HepG2 (cell line): ENCODE measurements at regions not wholly inside any gene's neighbourhood (a gene's known extent, or its start where the extent isn't known, plus 50 kb on each side); places are given as distances from the start of the nearest gene placed in this dataset.

Source experiments
- DPF2 ChIP-seq: sonication (generic); formaldehyde crosslinking; IDR thresholded peaks from 2 replicates; pipeline ENCODE4 v1.4.0; 2020; ENCODE audit warnings: mild to moderate bottlenecking, low read depth, missing genetic modification reagents, borderline replicate concordance
- FOXA1 ChIP-seq, 2 experiments: fragments of 450-650 bp in 1 of 2; sonication (generic) in 1 of 2; formaldehyde crosslinking in 1 of 2; IDR thresholded peaks; 2 replicates each; pipeline versions ENCODE4 v1.4.0 to v1.6.1; 2016 to 2020; ENCODE audit warnings: missing genetic modification reagents in 1 of 2
- LCORL ChIP-seq, 2 experiments: fragments of 450-650 bp in 1 of 2; sonication (generic) in 1 of 2; formaldehyde crosslinking in 1 of 2; IDR thresholded peaks; 2 replicates each; pipeline versions ENCODE4 v1.5.0 to v1.6.1; 2017 to 2020; ENCODE audit warnings: antibody characterized with exemption in 1 of 2, missing genetic modification reagents in 1 of 2
- NFKB2 ChIP-seq: sonication (generic); formaldehyde crosslinking; IDR thresholded peaks from 2 replicates; pipeline ENCODE4 v1.4.0; 2020; ENCODE audit warnings: missing genetic modification reagents, borderline replicate concordance
- REST ChIP-seq, 2 experiments: IDR thresholded peaks; 2 replicates each; pipeline ENCODE4 v1.6.1; 2011 to 2012; ENCODE audit warnings: low read length in 2 of 2, borderline replicate concordance in 1 of 2, low read depth in 1 of 2, mild to moderate bottlenecking in 1 of 2, moderate library complexity in 1 of 2
- SP4 ChIP-seq: sonication (generic); formaldehyde crosslinking; IDR thresholded peaks from 2 replicates; pipeline ENCODE4 v1.8.1; 2023; ENCODE audit warnings: mild to moderate bottlenecking, missing genetic modification reagents
- ZBTB43 ChIP-seq: sonication (generic); formaldehyde crosslinking; conservative IDR thresholded peaks from 2 replicates; pipeline ENCODE4 v1.4.0; 2020; ENCODE audit warnings: missing genetic modification reagents
- ZNF34 ChIP-seq: sonication (generic); formaldehyde crosslinking; IDR thresholded peaks from 2 replicates; pipeline ENCODE4 v1.4.0; 2020; ENCODE audit warnings: mild to moderate bottlenecking, missing genetic modification reagents, borderline replicate concordance
- ZNF710 ChIP-seq: sonication (generic); formaldehyde crosslinking; IDR thresholded peaks from 2 replicates; pipeline ENCODE4 v1.5.0; 2020; ENCODE audit warnings: mild to moderate bottlenecking, missing genetic modification reagents, borderline replicate concordance
- ZNF761 ChIP-seq: sonication (generic); formaldehyde crosslinking; conservative IDR thresholded peaks from 2 replicates; pipeline ENCODE4 v1.4.0; 2020; ENCODE audit warnings: mild to moderate bottlenecking, missing genetic modification reagents
- ZNF775 ChIP-seq: sonication (generic); formaldehyde crosslinking; IDR thresholded peaks from 2 replicates; pipeline ENCODE4 v1.4.0; 2020; ENCODE audit warnings: missing genetic modification reagents, mild to moderate bottlenecking, moderate library complexity, borderline replicate concordance
- ZNF879 ChIP-seq: sonication (generic); formaldehyde crosslinking; IDR thresholded peaks from 2 replicates; pipeline ENCODE4 v1.8.1; 2023; ENCODE audit warnings: missing genetic modification reagents
- ZUFSP ChIP-seq: sonication (generic); formaldehyde crosslinking; IDR thresholded peaks from 2 replicates; pipeline ENCODE4 v1.9.0; 2021; ENCODE audit warnings: missing genetic modification reagents, mild to moderate bottlenecking, borderline replicate concordance

GRCh38 chr15:53454843-53455721 lies 304.4 kb downstream of the WDR72 start (continued):
- no peak for TF ChIP-seq ZNF775 (CRISPR knock-in tag)
- no peak for TF ChIP-seq ZNF761 (CRISPR knock-in tag)
- TF ChIP-seq ZBTB43 (CRISPR knock-in tag), result no peak; the same call in none of the 2 replicates
- peak; percentile 68; the same call in 1 of the 2 replicates for TF ChIP-seq LCORL (IDR thresholded peaks at IDR 0.05)
- TF ChIP-seq LCORL (CRISPR knock-in tag; IDR thresholded peaks at IDR 0.05), result 0 out of 2 replicates have a peak, but pooled peaks have one; percentile 23
- 0 out of 4 replicates have a peak, but pooled peaks of 1 of the 2 experiments have one; percentile 33 for TF ChIP-seq REST (IDR thresholded peaks at IDR 0.05; ENCODE audit: borderline replicate concordance in 1 of 2, low read depth in 1 of 2, low read length in 2 of 2)
- no peak for TF ChIP-seq ZNF879
- no peak for TF ChIP-seq NFKB2
- peak; percentile 89 for TF ChIP-seq FOXA1 (IDR thresholded peaks at IDR 0.05)
- peak; percentile 94 for TF ChIP-seq FOXA1 (CRISPR knock-in tag; IDR thresholded peaks at IDR 0.05)
- TF ChIP-seq SP4 (CRISPR knock-in tag), result no peak; the same call in 1 of the 2 replicates
- peak; percentile 74 for TF ChIP-seq ZNF710 (CRISPR knock-in tag)
- no peak for TF ChIP-seq ZUFSP (CRISPR knock-in tag)
- no peak for TF ChIP-seq ZNF34 (CRISPR knock-in tag)
- peak; percentile 37; the same call in 1 of the 2 replicates for TF ChIP-seq DPF2 (CRISPR knock-in tag)
